T-helper 1 cell treated with Interleukin-12 subunit alpha and Interleukin-12 subunit beta and Interleukin-4 antibody, amounts not matched to agents 30 ng/mL and 1 ng/mL, for 36 hours (primary cell): ENCODE measurements at regions not wholly inside any gene's neighbourhood (a gene's known extent, or its start where the extent isn't known, plus 50 kb on each side); places are given as distances from the start of the nearest gene placed in this dataset.

ENCODE experiments used
- intact Hi-C: fragments of 100-400 bp; cut with micrococcal nuclease; formaldehyde crosslinking; loops from one replicate; pipeline ENCODE4 v1.15.1; 2024

GRCh38 chr3:182058488-182058887, 346.8 kb downstream of the SOX2 start:
- intact Hi-C loops, result no loop called here

GRCh38 chr3:182063742-182064141, 352.0 kb downstream of the SOX2 start:
- intact Hi-C loops, result no loop called here

- intact Hi-C loops, result no loop called here
Observed at GRCh38 chr3:182067423-182067822, 355.7 kb downstream of the SOX2 start.

GRCh38 chr3:182078316-182078715, 366.6 kb downstream of the SOX2 start:
- intact Hi-C loops, result no loop called here

GRCh38 chr3:182078929-182079328, 367.2 kb downstream of the SOX2 start:
- intact Hi-C loops, result no loop called here

- intact Hi-C loops, result no loop called here
Observed at GRCh38 chr3:182081096-182081495, 369.4 kb downstream of the SOX2 start.

- intact Hi-C loops, result no loop called here
Observed at GRCh38 chr3:182083112-182083511, 371.4 kb downstream of the SOX2 start.

- intact Hi-C loops, result no loop called here
Observed at GRCh38 chr3:182092662-182093262, 381.0 kb downstream of the SOX2 start.

- intact Hi-C loops, result no loop called here
Observed at GRCh38 chr3:182094321-182094720, 382.6 kb downstream of the SOX2 start.

- intact Hi-C loops, result no loop called here
Observed at GRCh38 chr3:182104881-182105280, 393.2 kb downstream of the SOX2 start.

GRCh38 chr3:182105875-182106274, 394.1 kb downstream of the SOX2 start:
- intact Hi-C loops, result no loop called here

- intact Hi-C loops, result no loop called here
Observed at GRCh38 chr3:182108371-182108770, 396.6 kb downstream of the SOX2 start.

GRCh38 chr3:182111967-182112366, 400.2 kb downstream of the SOX2 start:
- intact Hi-C loops, result no loop called here

- intact Hi-C loops, result no loop called here
Observed at GRCh38 chr3:182115328-182116015, 403.7 kb downstream of the SOX2 start.

GRCh38 chr3:182116386-182116785, 404.7 kb downstream of the SOX2 start:
- intact Hi-C loops, result no loop called here

- intact Hi-C loops, result no loop called here
Observed at GRCh38 chr3:182117131-182117530, 405.4 kb downstream of the SOX2 start.

GRCh38 chr3:182117583-182117982, 405.9 kb downstream of the SOX2 start:
- intact Hi-C loops, result no loop called here

GRCh38 chr3:182118066-182118465, 406.3 kb downstream of the SOX2 start:
- intact Hi-C loops, result no loop called here

- intact Hi-C loops, result no loop called here
Observed at GRCh38 chr3:182121401-182121800, 409.7 kb downstream of the SOX2 start.

- intact Hi-C loops, result no loop called here
Observed at GRCh38 chr3:182122779-182123178, 411.1 kb downstream of the SOX2 start.

GRCh38 chr3:182124187-182124586, 412.5 kb downstream of the SOX2 start:
- intact Hi-C loops, result no loop called here

- intact Hi-C loops, result no loop called here
Observed at GRCh38 chr3:182124716-182125115, 413.0 kb downstream of the SOX2 start.

GRCh38 chr3:182129740-182130139, 418.0 kb downstream of the SOX2 start:
- intact Hi-C loops, result no loop called here
